ENCODE measurements at regions not wholly inside any gene's neighbourhood (a gene's known extent, or its start where the extent isn't known, plus 50 kb on each side); places are given as distances from the start of the nearest gene placed in this dataset.
"Not testable (repeated sequence)": the region's sequence is repeated elsewhere in the genome, so short reads cannot be mapped to it uniquely, and the experiment has no call there.

DNA sequence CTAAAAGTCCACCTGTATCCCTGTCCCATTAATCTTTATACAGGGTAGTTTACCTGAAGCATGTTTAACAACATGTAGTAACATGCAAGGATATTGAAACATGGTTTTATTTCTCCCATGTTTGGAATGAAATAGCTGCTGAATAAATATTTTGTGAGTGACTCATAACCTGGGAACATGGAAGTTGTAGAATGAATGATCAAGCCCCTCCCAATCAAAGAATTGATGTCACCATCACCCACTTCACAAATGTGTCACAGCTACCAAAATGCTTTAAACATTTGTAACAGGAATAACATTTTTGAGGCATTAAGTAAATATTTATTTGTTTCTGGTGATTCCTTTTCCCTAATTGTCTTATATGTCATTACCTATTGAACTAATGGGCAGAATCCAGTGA is 58.9 kb upstream of the TNFAIP3 start:
- H3K36me3 Mint-ChIP-seq (ENCODE audit: low read depth), result no peaks in the 10 kb centered on the region
- H3K4me3 Mint-ChIP-seq, result no peak overlapping the region
- H3K4me1 Mint-ChIP-seq, result peaks cover 24% of the 10 kb centered on the region
- H3K27ac Mint-ChIP-seq, result peak overlapping the region; percentile 96
- no peaks in the 10 kb centered on the region for H3K27me3 Mint-ChIP-seq
- H3K9me3 ChIP-seq (ENCODE audit: control insufficient read depth, low read length, poor library complexity, severe bottlenecking), result no peaks in the 10 kb centered on the region
- ATAC-seq (no peak), DNase-seq (no peak)

DNA sequence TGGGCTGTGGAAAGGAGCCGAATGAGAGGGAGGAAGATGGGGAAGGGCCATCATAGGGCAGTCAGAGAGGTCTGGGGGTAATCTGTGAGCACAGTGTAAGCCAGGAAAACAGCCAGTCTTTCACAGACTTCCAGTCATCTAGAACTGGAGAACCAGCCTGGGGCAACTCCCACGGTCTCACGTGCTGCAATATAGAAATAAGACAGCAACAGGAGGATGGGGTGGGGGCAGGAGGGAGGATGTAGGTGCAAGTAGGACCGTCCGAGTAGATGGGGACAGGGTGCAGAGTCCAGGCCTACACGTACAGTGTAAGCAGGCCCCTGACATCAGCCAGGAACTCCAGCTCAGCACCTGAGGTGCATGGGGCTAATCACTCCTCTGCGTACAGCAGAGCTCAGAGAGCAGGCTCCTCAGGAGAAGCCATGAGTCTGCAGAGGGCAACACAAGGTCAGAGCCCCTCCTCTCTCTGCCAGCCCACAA is 58.2 kb upstream of the TNFAIP3 start:
- no peaks in the 10 kb centered on the region for H3K36me3 Mint-ChIP-seq (ENCODE audit: low read depth)
- H3K9me3 ChIP-seq (ENCODE audit: control insufficient read depth, low read length, poor library complexity, severe bottlenecking), result no peaks in the 10 kb centered on the region
- ATAC-seq (no peak), DNase-seq (no peak)
- H3K27ac Mint-ChIP-seq, result peak overlapping the region; percentile 96
- H3K4me1 Mint-ChIP-seq, result peaks cover 24% of the 10 kb centered on the region
- no peaks in the 10 kb centered on the region for H3K27me3 Mint-ChIP-seq
- H3K4me3 Mint-ChIP-seq, result no peak overlapping the region

DNA sequence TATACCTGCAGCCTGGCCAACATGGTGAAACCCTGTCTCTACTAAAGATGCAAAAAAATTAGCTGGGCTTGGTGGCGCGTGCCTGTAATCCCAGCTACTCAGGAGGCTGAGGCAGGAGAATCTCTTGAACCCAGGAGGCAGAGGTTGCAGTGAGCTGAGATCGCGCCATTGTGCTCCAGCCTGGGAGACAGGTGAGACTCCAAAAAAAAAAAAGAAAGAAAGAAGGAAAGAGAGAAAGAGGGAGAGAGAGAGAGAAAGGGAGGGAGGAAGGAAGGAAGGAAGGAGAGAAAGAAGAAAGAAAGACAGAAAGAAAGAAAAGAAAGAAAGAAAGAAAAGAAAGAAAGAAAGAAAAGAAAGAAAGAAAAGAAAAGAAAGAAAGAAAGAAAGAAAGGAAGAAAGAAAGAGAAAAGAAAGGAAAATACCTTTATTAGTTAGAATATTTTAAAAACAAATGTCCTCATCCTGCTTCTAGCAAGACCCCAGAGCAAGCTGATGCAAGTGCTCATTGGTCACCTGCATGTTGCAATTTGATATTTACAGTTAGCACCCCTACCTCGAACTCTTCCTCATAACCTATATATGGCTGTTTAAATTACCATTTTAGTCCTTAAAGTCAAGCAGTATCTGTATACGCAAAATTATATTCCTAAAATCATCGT is 57.0 kb upstream of the TNFAIP3 start:
- Mint-ChIP-seq H3K4me1 (peaks cover 24% of the 10 kb centered on the region), H3K27ac (peak overlapping the region; percentile 96)
- not testable (repeated sequence) for ATAC-seq

DNA sequence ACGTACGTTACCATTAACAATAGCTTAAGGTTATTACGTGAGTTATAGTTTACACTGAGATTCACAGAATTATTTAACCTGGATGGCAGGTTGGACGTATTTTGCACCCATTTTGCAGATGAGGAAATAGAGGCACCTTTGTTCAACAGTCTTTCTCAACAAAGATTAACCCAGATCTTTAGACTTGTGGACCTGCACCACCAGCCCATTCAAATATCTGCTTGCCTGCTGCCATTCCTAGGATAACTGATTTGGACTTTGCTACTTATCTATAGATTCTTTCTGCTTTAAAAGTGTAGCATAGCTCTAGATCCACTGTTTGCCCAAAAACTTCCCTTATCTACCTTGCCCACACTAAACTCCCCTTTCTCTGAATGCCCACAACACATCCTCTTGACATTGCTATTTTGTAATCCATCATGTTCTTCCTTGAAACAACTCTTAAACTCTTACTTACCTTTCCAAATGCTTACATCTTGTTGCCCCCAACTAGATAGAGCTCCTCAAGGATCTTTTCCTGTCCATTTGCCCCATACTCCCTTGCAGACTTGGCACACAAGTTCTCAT is 56.4 kb upstream of the TNFAIP3 start:
- no peaks in the 10 kb centered on the region for H3K9me3 ChIP-seq (ENCODE audit: control insufficient read depth, low read length, poor library complexity, severe bottlenecking)
- DNase-seq (no peak), ATAC-seq (no peak)
- H3K27me3 Mint-ChIP-seq, result no peaks in the 10 kb centered on the region
- H3K4me3 Mint-ChIP-seq, result peak overlapping the region; percentile 73
- H3K4me1 Mint-ChIP-seq, result peaks cover 27% of the 10 kb centered on the region
- H3K36me3 Mint-ChIP-seq (ENCODE audit: low read depth), result no peaks in the 10 kb centered on the region
- H3K27ac Mint-ChIP-seq, result peak overlapping the region; percentile 96

More for the DNA sequence above, 57.0 kb upstream of the TNFAIP3 start:
- not testable (repeated sequence) for H3K27me3 Mint-ChIP-seq; H3K4me3 Mint-ChIP-seq; H3K9me3 ChIP-seq (ENCODE audit: control insufficient read depth, low read length, poor library complexity, severe bottlenecking); H3K36me3 Mint-ChIP-seq (ENCODE audit: low read depth); DNase-seq

DNA sequence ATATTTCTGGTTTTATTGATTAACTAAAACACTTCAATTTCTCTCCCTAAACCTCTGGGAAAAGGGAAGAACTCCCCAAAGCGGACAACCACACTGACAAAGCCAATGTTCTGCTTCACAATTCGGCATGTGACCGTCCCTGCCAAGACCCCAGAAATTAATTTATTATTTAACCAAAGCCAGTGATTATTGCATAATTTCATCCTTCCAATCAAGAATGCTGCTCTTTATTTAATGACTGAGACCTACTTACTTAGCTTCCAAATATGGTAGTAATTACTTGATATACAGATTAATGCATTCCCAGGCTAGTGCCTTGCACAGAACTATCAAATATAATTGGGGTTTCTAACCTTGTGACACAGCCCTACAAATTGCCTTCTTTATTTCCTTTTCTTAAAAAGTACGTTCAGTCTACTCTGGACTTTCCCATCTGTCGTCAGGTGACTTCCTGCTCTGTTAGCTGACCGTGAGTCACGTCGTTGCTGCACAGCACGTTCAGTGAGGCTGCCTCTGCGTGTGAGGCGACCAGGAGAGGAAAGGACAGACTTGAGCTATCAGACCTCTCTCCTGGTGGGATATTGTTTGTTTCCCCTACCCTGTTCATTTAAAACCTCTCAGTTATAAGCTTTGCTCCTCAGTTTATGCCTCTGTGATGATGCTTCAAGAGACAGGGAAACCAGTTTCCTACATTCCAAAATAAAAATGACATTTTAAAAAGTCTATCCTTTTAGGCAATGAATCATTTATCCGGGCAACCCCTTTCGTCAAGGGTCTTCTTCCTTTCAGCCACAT is 55.7 kb upstream of the TNFAIP3 start:
- H3K27ac Mint-ChIP-seq, result peak overlapping the region; percentile 96
- DNase-seq (peak; percentile 67 to 72 (median 70)), ATAC-seq (peak; percentile 95)
- H3K36me3 Mint-ChIP-seq (ENCODE audit: low read depth), result no peaks in the 10 kb centered on the region
- peaks cover 34% of the 10 kb centered on the region for H3K4me1 Mint-ChIP-seq
- H3K9me3 ChIP-seq (ENCODE audit: control insufficient read depth, low read length, poor library complexity, severe bottlenecking), result no peaks in the 10 kb centered on the region
- H3K27me3 Mint-ChIP-seq, result no peaks in the 10 kb centered on the region
- peak overlapping the region; percentile 73 for H3K4me3 Mint-ChIP-seq

DNA sequence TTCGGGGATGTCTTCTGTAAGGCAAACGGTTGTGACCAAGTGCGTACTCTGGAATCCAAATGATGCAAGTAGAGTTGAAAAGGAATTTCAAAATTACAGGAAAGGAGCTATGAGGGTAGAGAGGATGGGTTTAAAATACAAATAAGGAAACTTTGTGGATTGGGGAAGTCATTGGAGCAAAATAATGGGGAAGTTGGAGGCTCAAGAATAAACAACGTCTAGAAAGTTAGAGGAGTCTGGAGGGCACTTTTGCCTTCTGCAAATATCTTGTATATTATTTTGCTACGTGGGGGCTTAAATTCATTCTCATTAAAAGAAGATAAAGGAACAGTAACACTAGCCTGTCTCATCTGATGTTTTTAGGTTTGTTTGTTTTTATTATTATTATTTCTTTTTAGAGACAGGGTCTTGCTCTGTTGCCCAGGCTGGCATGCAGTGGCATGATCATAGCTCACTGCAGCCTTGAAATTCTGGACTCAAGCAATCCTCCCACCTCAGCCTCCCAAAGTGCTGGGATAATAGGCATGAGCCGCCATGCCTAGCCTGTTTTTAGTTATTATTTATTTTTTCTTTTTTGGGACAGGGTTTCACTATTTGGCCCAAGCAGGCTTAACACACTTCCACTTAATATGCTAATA is 55.0 kb upstream of the TNFAIP3 start:
- Mint-ChIP-seq H3K4me1 (peaks cover 39% of the 10 kb centered on the region), H3K36me3 (ENCODE audit: low read depth) (no peaks in the 10 kb centered on the region), H3K27me3 (no peaks in the 10 kb centered on the region), H3K4me3 (peak overlapping the region; percentile 73), H3K27ac (peak overlapping the region; percentile 96)
- ATAC-seq (no peak), DNase-seq (no peak)
- H3K9me3 ChIP-seq (ENCODE audit: control insufficient read depth, low read length, poor library complexity, severe bottlenecking), result no peaks in the 10 kb centered on the region

DNA sequence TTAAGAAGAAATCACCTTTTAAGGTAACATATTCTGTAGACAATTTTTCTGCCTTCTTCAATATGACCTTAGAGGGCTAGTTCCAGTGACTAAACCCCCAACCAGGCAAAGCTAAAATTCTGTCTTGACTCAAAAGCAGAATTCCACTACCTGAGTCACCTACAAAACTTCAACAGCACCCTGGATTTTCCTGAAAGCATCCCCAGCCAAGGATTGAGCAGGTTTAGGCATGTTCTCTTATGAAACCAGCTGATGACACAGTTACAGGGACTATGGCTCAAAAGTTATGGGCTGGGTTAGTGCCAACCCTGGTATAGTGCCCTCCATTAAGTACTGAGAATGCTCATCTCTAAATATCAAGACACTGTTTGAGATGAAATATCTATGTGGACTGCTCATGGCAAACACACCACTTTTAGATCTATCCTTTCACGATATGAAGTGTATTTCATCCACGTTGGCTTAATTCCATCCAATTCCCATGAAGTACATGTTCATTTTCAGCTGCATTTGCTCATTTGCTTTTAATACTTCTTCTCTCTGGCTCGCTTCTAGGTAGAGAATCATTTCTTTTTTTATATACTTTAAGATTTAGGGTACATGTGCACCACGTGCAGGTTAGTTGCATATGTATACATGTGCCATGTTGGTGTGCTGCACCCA is 53.6 kb upstream of the TNFAIP3 start:
- no peak for ATAC-seq
- H3K36me3 Mint-ChIP-seq (ENCODE audit: low read depth), result no peaks in the 10 kb centered on the region
- H3K27me3 Mint-ChIP-seq, result no peaks in the 10 kb centered on the region
- H3K4me3 Mint-ChIP-seq, result no peak overlapping the region
- DNase-seq, result no peak
- H3K27ac Mint-ChIP-seq, result peak overlapping the region; percentile 96
- H3K9me3 ChIP-seq (ENCODE audit: control insufficient read depth, low read length, poor library complexity, severe bottlenecking), result no peaks in the 10 kb centered on the region
- peaks cover 40% of the 10 kb centered on the region for H3K4me1 Mint-ChIP-seq

DNA sequence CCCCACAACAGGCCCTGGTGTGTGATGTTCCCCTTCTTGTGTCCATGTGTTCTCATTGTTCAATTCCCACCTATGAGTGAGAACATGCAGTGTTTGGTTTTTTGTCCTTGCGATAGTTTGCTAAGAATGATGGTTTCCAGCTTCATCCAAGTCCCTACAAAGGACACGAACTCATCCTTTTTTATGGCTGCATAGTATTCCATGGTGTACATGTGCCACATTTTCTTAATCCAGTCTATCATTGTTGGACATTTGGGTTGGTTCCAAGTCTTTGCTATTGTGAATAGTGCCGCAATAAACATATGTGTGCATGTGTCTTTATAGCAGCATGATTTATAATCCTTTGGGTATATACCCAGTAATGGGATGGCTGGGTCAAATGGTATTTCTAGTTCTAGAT is 53.0 kb upstream of the TNFAIP3 start:
- H3K4me3 Mint-ChIP-seq; ATAC-seq; H3K36me3 Mint-ChIP-seq (ENCODE audit: low read depth); H3K27me3 Mint-ChIP-seq; H3K9me3 ChIP-seq (ENCODE audit: control insufficient read depth, low read length, poor library complexity, severe bottlenecking); DNase-seq: not testable (repeated sequence)
- H3K27ac Mint-ChIP-seq, result peak overlapping the region; percentile 96
- H3K4me1 Mint-ChIP-seq, result peaks cover 43% of the 10 kb centered on the region

DNA sequence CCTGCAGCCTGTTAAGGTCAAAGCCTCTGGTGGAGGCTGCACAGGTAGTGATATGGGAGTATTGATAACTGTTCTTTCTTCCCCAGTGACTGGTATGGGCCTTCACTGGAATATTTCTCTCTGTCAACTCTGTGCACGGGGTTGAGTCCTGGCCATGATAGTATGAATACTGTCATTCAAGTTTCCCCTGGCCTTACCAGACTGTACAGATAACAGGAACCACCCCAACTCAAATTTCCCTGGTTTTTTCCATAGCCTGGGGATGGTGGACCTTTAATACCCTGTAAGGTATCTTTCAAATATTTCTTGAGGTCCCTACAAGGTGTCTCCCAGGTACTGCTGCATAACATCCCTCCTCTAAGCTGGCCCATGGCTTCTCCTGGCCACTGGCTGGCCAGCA is 51.4 kb upstream of the TNFAIP3 start:
- H3K4me3 Mint-ChIP-seq, result peak overlapping the region; percentile 68
- H3K27me3 Mint-ChIP-seq, result no peaks in the 10 kb centered on the region
- H3K36me3 Mint-ChIP-seq (ENCODE audit: low read depth), result no peaks in the 10 kb centered on the region
- peaks cover 48% of the 10 kb centered on the region for H3K4me1 Mint-ChIP-seq
- H3K27ac Mint-ChIP-seq, result peak overlapping the region; percentile 100
- DNase-seq, result no peak
- ATAC-seq, result no peak
- H3K9me3 ChIP-seq (ENCODE audit: control insufficient read depth, low read length, poor library complexity, severe bottlenecking), result no peaks in the 10 kb centered on the region

DNA sequence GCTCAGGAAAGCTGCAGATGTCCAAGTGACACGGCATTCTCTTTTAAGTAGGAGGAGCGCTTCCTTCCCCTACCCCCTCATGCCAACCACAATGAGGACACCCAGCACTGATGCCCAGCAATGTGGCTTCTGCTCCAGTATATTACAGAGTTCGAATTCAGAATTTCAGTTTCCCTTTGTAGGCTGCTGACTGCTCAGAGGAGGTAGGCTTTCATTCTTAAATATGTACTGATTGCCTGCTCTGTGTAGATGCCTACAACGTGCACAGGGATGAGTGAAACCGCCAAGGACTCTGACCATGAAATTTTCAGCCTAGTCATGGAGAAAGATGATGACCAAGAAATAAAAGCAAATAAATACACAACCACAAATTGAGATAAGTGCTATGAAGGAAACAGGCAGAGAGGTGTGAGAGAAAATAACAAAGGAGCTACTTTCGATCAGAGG is 50.9 kb upstream of the TNFAIP3 start:
- Mint-ChIP-seq H3K27ac (peak overlapping the region; percentile 100), H3K4me3 (peak overlapping the region; percentile 68), H3K36me3 (ENCODE audit: low read depth) (no peaks in the 10 kb centered on the region), H3K4me1 (peaks cover 43% of the 10 kb centered on the region), H3K27me3 (no peaks in the 10 kb centered on the region)
- no peaks in the 10 kb centered on the region for H3K9me3 ChIP-seq (ENCODE audit: control insufficient read depth, low read length, poor library complexity, severe bottlenecking)
- DNase-seq (no peak), ATAC-seq (peak; percentile 24)

DNA sequence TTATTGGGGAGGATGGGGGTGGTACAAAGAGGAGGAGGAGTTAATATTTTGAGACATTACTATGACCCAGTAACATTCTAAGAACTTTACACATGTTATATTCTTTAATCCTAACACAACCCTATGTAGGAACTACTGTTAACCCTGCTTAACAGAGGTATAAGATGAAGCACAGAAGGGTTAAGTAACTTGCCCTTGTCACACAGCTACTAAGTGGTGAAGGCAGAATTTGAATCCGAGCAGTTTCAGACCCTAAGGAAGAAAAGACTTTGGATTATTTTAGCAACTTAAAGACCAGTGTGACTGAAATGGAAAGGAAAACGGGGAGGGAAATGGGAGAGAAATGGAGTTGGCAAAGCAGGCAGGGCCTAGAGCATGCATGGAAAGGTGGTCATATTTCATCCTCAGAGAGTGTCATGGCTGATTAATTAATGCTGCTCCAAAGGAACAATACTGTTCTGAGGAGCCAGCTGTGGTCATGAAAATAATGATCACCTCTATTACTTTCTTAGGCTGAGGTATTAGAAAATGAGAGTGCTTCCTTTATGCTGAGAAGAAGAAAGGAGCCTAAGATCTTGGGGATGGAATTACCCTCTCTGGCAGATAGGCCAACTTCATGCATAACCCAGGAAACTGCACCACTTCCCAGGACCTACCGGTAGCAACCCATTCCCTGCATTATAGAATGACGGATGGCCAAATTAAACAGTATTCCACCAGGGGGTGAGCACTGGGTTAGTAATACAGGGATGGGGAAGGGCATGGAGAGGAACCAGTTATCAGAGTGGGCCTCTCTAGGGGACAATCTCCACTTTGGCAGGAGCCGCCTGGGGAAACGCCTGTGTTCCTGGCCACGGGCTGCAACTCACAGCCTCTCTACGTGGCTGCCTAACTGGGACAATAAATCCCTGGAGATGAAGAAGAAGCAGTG is 50.1 kb upstream of the TNFAIP3 start:
- no peaks in the 10 kb centered on the region for H3K27me3 Mint-ChIP-seq
- H3K36me3 Mint-ChIP-seq (ENCODE audit: low read depth), result no peaks in the 10 kb centered on the region

More for the DNA sequence above, 50.1 kb upstream of the TNFAIP3 start:
- Mint-ChIP-seq H3K4me1 (peaks cover 35% of the 10 kb centered on the region), H3K27ac (peak overlapping the region; percentile 100), H3K4me3 (no peak overlapping the region)
- DNase-seq (no peak), ATAC-seq (no peak)
- no peaks in the 10 kb centered on the region for H3K9me3 ChIP-seq (ENCODE audit: control insufficient read depth, low read length, poor library complexity, severe bottlenecking)
